ENCODE measurements at regions not wholly inside any gene's neighbourhood (a gene's known extent, or its start where the extent isn't known, plus 50 kb on each side); places are given as distances from the start of the nearest gene placed in this dataset.

GRCh38 chr9:89678396-89679015 lies 73.7 kb downstream of the GADD45G start:
- ATAC-seq: no peak
- FAIRE-seq: no peak
- Histone ChIP-seq H3K4me1 (ENCODE audit: control insufficient read depth, insufficient read depth, low read length) (peaks cover 4% of the 10 kb centered on the region; the same call in 1 of the 2 replicates), H3K27ac (ENCODE audit: control insufficient read depth, insufficient read depth) (no peak overlapping the region), H4K20me1 (ENCODE audit: control insufficient read depth, insufficient read depth) (no peaks in the 10 kb centered on the region), H3K27me3 (replicated peaks in 1 of 2; ENCODE audit: control insufficient read depth in 2 of 2, insufficient read depth in 2 of 2, low read length in 1 of 2) (no peaks in the 10 kb centered on the region; a peak in 1 of 4 replicates), H2AFZ (ENCODE audit: control insufficient read depth, low read depth, low read length) (no peak overlapping the region), H3K4me3 (no peak overlapping the region), H3K9me3 (replicated peaks; ENCODE audit: control insufficient read depth, insufficient read depth, low read length) (no peaks in the 10 kb centered on the region; the same call in 2 of the 3 replicates), H3K36me3 (ENCODE audit: control insufficient read depth in 2 of 2, insufficient read depth in 2 of 2, low read length in 1 of 2) (no peaks in the 10 kb centered on the region), H3K9ac (ENCODE audit: control insufficient read depth, insufficient read depth, low read length) (no peak overlapping the region), H3K79me2 (ENCODE audit: control insufficient read depth, insufficient read depth, low read length) (no peaks in the 10 kb centered on the region), H3K4me2 (ENCODE audit: control insufficient read depth, insufficient read depth) (no peak overlapping the region)
- no TSS peak for BruUV-seq (replicated peaks)
- WGBS (ENCODE audit: insufficient coverage, insufficient replicate concordance, low lambda C conversion rate, missing lambda C conversion rate): 40% methylated on average over 10 of the region's 10 CpGs
- SMC1A ChIA-PET (ENCODE audit: uncharacterized antibody, unreplicated experiment): no interaction called here
- DNase-seq (ENCODE audit: low read depth, low spot score): no peak
- POLR2A ChIA-PET: no interaction called here
- intact Hi-C loops (cut with micrococcal nuclease; ENCODE audit: unreplicated experiment) (no loop called here), in situ Hi-C loops (cut with MboI) (no loop called here)
- RAD21 ChIA-PET (ENCODE audit: unreplicated experiment): no interaction called here
- CTCF ChIA-PET: no interaction called here
- no peak for TF ChIP-seq CTCF (IDR thresholded peaks at IDR 0.05 in 2 of 3, conservative IDR thresholded peaks at IDR 0.05 in 1 of 3; ENCODE audit: control insufficient read depth in 2 of 3, extremely low read depth in 1 of 3, insufficient read depth in 1 of 3, low read depth in 3 of 3, low read length in 3 of 3)
- TF ChIP-seq, protein P1, sequence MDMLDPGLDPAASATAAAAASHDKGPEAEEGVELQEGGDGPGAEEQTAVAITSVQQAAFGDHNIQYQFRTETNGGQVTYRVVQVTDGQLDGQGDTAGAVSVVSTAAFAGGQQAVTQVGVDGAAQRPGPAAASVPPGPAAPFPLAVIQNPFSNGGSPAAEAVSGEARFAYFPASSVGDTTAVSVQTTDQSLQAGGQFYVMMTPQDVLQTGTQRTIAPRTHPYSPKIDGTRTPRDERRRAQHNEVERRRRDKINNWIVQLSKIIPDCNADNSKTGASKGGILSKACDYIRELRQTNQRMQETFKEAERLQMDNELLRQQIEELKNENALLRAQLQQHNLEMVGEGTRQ (IDR thresholded peaks at IDR 0.05; ENCODE audit: borderline replicate concordance, low read depth, low read length): no peak
- TF ChIP-seq NFIC (IDR thresholded peaks at IDR 0.05; ENCODE audit: low read depth, low read length): no peak
- no peak for TF ChIP-seq TAF1 (IDR thresholded peaks at IDR 0.05; ENCODE audit: borderline replicate concordance, low read depth, low read length)
- no peak for TF ChIP-seq IRF4 (IDR thresholded peaks at IDR 0.05; ENCODE audit: low read depth, low read length)
